H9 (cell line): ENCODE measurements at regions not wholly inside any gene's neighbourhood (a gene's known extent, or its start where the extent isn't known, plus 50 kb on each side); places are given as distances from the start of the nearest gene placed in this dataset.

Source experiments
- DNase-seq: peaks from one replicate; pipeline ENCODE4 v3.0.0-alpha.2; 2017
- H2AFZ ChIP-seq: one replicate; pipeline ENCODE4 v1.6.1; 2013; ENCODE audit warnings: mild to moderate bottlenecking, low read length, control low read depth, moderate library complexity
- H2AK5ac ChIP-seq: 2 replicates; pipeline ENCODE4 v1.6.1; 2013; ENCODE audit warnings: low read length, control low read depth, mixed read lengths; ENCODE audit not compliant: insufficient read length
- H2BK120ac ChIP-seq: one replicate; pipeline ENCODE4 v1.6.1; 2013; ENCODE audit warnings: low read depth, mild to moderate bottlenecking, low read length, control low read depth, inconsistent platforms; ENCODE audit not compliant: poor library complexity, severe bottlenecking
- H2BK12ac ChIP-seq: 2 replicates; pipeline ENCODE4 v1.6.1; 2013; ENCODE audit warnings: low read length, control low read depth, mixed read lengths, low read depth; ENCODE audit not compliant: insufficient read length
- H2BK15ac ChIP-seq: 2 replicates; pipeline ENCODE4 v1.6.1; 2013; ENCODE audit warnings: low read depth, low read length, control low read depth
- H2BK20ac ChIP-seq: one replicate; pipeline ENCODE4 v1.6.1; 2013; ENCODE audit warnings: low read depth, mild to moderate bottlenecking, low read length, control low read depth, inconsistent platforms; ENCODE audit not compliant: poor library complexity, severe bottlenecking
- H2BK5ac ChIP-seq: 2 replicates; pipeline ENCODE4 v1.6.1; 2013; ENCODE audit warnings: low read length, control low read depth, mixed read lengths; ENCODE audit not compliant: insufficient read length
- H3K14ac ChIP-seq: 2 replicates; pipeline ENCODE4 v1.6.1; 2013; ENCODE audit warnings: low read length, control low read depth; ENCODE audit not compliant: insufficient read depth
- H3K18ac ChIP-seq: 2 replicates; pipeline ENCODE4 v1.6.1; 2013; ENCODE audit warnings: low read depth, mild to moderate bottlenecking, mixed read lengths, low read length, control low read depth; ENCODE audit not compliant: insufficient read length
- H3K23ac ChIP-seq: 2 replicates; pipeline ENCODE4 v1.6.1; 2013; ENCODE audit warnings: low read length, control low read depth, mixed read lengths, low read depth; ENCODE audit not compliant: insufficient read length
- H3K23me2 ChIP-seq: 2 replicates; pipeline ENCODE4 v1.6.1; 2013; ENCODE audit warnings: low read depth, mild to moderate bottlenecking, mixed read lengths, low read length, control low read depth; ENCODE audit not compliant: insufficient read length, poor library complexity, severe bottlenecking
- H3K27ac ChIP-seq: 2 replicates; pipeline ENCODE4 v1.5.1; 2013; ENCODE audit warnings: low read length, control low read depth, mixed read lengths, low read depth; ENCODE audit not compliant: insufficient read length
- H3K27me3 ChIP-seq: 2 replicates; pipeline ENCODE4 v1.6.1; 2013; ENCODE audit warnings: low read length, control low read depth, inconsistent platforms; ENCODE audit not compliant: insufficient read depth
- H3K4ac ChIP-seq: 2 replicates; pipeline ENCODE4 v1.6.1; 2013; ENCODE audit warnings: low read depth, mild to moderate bottlenecking, control low read depth, inconsistent platforms, low read length, moderate library complexity
- H3K4me1 ChIP-seq: 2 replicates; pipeline ENCODE4 v1.6.1; 2013; ENCODE audit warnings: low read length, control low read depth, inconsistent platforms; ENCODE audit not compliant: insufficient read depth
- H3K4me2 ChIP-seq: 2 replicates; pipeline ENCODE4 v1.6.1; 2013; ENCODE audit warnings: low read length, control low read depth, mixed read lengths; ENCODE audit not compliant: insufficient read length, insufficient read depth
- H3K56ac ChIP-seq: 2 replicates; pipeline ENCODE4 v1.6.1; 2013; ENCODE audit warnings: low read depth, mild to moderate bottlenecking, mixed read lengths, low read length, control low read depth; ENCODE audit not compliant: insufficient read length
- H3K79me1 ChIP-seq: 2 replicates; pipeline ENCODE4 v1.6.1; 2013; ENCODE audit warnings: low read depth, mild to moderate bottlenecking, moderate library complexity, low read length, control low read depth, inconsistent platforms; ENCODE audit not compliant: insufficient read depth, poor library complexity, severe bottlenecking
- H3K79me2 ChIP-seq: 2 replicates; pipeline ENCODE4 v1.6.1; 2013; ENCODE audit warnings: low read length, control low read depth, inconsistent platforms; ENCODE audit not compliant: insufficient read depth
- H3K9ac ChIP-seq: 2 replicates; pipeline ENCODE4 v1.6.1; 2013; ENCODE audit warnings: low read length, control low read depth, mixed read lengths; ENCODE audit not compliant: insufficient read length; ENCODE audit errors: extremely low read depth
- H3K9me3 ChIP-seq: one replicate; pipeline ENCODE4 v1.6.1; 2013; ENCODE audit warnings: low read depth, low read length, inconsistent platforms; ENCODE audit not compliant: control insufficient read depth
- H3T11ph ChIP-seq: one replicate; pipeline ENCODE4 v1.6.1; 2013; ENCODE audit warnings: mild to moderate bottlenecking, low read length, control low read depth, inconsistent platforms
- H4K20me1 ChIP-seq: one replicate; pipeline ENCODE4 v1.6.1; 2013; ENCODE audit not compliant: control insufficient read depth, insufficient read length, insufficient read depth
- H4K5ac ChIP-seq: 2 replicates; pipeline ENCODE4 v1.6.1; 2013; ENCODE audit warnings: low read depth, mild to moderate bottlenecking, mixed read lengths, low read length, control low read depth; ENCODE audit not compliant: insufficient read length
- H4K8ac ChIP-seq: replicated peaks from 2 replicates; pipeline ENCODE4 v1.6.1; 2013; ENCODE audit warnings: low read length, control low read depth, mixed read lengths, low read depth; ENCODE audit not compliant: insufficient read length
- H4K91ac ChIP-seq: 2 replicates; pipeline ENCODE4 v1.6.1; 2013; ENCODE audit warnings: low read depth, mild to moderate bottlenecking, moderate library complexity, mixed read lengths, low read length, control low read depth; ENCODE audit not compliant: insufficient read length
- H3K27ac Mint-ChIP-seq, 3 experiments: 2 replicates in 2 of 3; 3 replicates in 1 of 3; pipeline ENCODE4 v1.8.0; 2020 to 2021; ENCODE audit warnings: mixed read lengths in 3 of 3, mild to moderate bottlenecking in 1 of 3, moderate library complexity in 1 of 3
- H3K27me3 Mint-ChIP-seq: 2 replicates; pipeline ENCODE4 v1.8.0; 2021; ENCODE audit warnings: low read depth, mild to moderate bottlenecking, moderate library complexity, mixed read lengths
- H3K36me3 Mint-ChIP-seq, 3 experiments: 2 replicates in 2 of 3; 3 replicates in 1 of 3; pipeline ENCODE4 v1.8.0; 2020 to 2021; ENCODE audit warnings: low read depth in 3 of 3, mixed read lengths in 3 of 3; ENCODE audit not compliant: insufficient read depth in 1 of 3
- H3K4me1 Mint-ChIP-seq, 2 experiments: 2 replicates each; pipeline ENCODE4 v1.8.0; 2020; ENCODE audit warnings: mixed read lengths in 2 of 2
- H3K4me3 Mint-ChIP-seq, 2 experiments: 2 replicates in 1 of 2; 3 replicates in 1 of 2; pipeline ENCODE4 v1.8.0; 2020 to 2021; ENCODE audit warnings: mild to moderate bottlenecking in 2 of 2, mixed read lengths in 2 of 2, moderate library complexity in 1 of 2
- H3K9me3 Mint-ChIP-seq, 2 experiments: 2 replicates in 1 of 2; 3 replicates in 1 of 2; pipeline ENCODE4 v1.8.0; 2020; ENCODE audit warnings: mild to moderate bottlenecking in 2 of 2, mixed read lengths in 2 of 2, moderate library complexity in 1 of 2
- WGBS: extraction: QIAGEN DNeasy Blood & Tissue Kit; methylation state at CpG from one replicate; pipeline ENCODE4 v1.1.7; 2013; ENCODE audit warnings: missing lambda C conversion rate, low lambda C conversion rate, mixed read lengths; ENCODE audit not compliant: insufficient read length; ENCODE audit errors: extremely low coverage; 5-methylcytosine and 5-hydroxymethylcytosine counted together
- TF ChIP-seq, protein P1 (sequence below): fragments of 200-600 bp; sonication (generic); conservative IDR thresholded peaks from 3 replicates; pipeline ENCODE4 v1.8.0; 2021; ENCODE audit warnings: antibody characterized with exemption, mild to moderate bottlenecking

DNA sequence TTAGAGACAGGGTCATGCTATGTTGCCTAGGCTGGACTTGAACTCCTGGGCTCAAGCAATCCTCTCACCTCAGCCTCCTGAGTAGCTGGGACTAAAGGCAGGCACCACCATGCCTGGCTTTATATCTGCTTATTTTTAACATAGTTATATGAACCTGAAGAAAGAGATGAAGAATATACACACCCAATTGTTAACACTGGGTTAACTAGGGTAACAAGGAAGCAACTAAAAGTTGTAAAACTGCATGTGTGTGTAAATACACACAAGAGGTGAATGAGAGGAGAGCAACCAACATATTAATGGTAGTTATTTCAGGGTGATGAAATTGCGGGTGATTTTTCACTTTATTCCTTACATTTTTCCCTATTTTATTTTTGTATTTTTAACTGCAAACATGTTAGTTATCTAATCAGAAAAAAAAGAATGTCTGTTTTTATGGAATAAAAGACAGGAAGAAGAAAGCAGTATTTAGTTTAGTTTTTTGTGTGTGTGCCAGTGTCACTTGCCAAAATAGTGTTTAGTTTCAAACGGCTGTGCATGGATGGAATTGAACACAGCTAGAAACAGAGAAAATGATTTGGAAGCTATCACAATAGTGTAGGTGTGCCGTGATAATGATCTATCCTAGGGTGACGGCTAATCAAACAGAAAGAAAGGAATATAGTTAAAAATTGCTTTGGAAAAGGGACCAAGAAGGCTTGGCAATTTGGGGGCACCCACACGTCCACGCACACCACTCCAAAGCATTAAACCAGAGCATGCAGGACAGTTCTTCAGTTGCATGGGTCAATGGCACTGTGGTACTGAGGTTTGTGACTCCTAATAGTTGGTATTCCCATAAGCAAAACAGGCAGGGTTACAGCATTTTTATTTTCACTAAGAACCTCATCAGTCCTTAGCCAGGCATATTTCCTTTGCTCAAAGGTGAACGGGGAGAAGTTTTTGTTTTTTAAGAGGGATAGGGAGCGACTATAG is 89.1 kb upstream of the KLHL13 start:
- H2BK120ac ChIP-seq, result no peak overlapping the region
- H4K20me1 ChIP-seq, result no peaks in the 10 kb centered on the region
- no peaks in the 10 kb centered on the region for H3K79me2 ChIP-seq
- no peak overlapping the region for H3K4me2 ChIP-seq
- Mint-ChIP-seq H3K4me3 (no peak overlapping the region), H3K27ac (no peak overlapping the region), H3K4me1 (no peaks in the 10 kb centered on the region), H3K36me3 (no peaks in the 10 kb centered on the region; a peak in 1 of 7 replicates), H3K27me3 (no peaks in the 10 kb centered on the region), H3K9me3 (peaks cover 0 to 48% of the 10 kb centered on the region in 2 experiments; a peak in 3 of 5 replicates)
- no peak overlapping the region for H3K9ac ChIP-seq
- no peak overlapping the region for H2BK5ac ChIP-seq
- H4K5ac ChIP-seq, result no peak overlapping the region
- DNase-seq, result no peak
- no peak overlapping the region for H2BK12ac ChIP-seq
- no peak overlapping the region for H2AK5ac ChIP-seq
- no peak overlapping the region for H3K56ac ChIP-seq
- H3K9me3 ChIP-seq, result peaks cover 39% of the 10 kb centered on the region
- no peak overlapping the region for H3T11ph ChIP-seq
- TF ChIP-seq, protein P1, sequence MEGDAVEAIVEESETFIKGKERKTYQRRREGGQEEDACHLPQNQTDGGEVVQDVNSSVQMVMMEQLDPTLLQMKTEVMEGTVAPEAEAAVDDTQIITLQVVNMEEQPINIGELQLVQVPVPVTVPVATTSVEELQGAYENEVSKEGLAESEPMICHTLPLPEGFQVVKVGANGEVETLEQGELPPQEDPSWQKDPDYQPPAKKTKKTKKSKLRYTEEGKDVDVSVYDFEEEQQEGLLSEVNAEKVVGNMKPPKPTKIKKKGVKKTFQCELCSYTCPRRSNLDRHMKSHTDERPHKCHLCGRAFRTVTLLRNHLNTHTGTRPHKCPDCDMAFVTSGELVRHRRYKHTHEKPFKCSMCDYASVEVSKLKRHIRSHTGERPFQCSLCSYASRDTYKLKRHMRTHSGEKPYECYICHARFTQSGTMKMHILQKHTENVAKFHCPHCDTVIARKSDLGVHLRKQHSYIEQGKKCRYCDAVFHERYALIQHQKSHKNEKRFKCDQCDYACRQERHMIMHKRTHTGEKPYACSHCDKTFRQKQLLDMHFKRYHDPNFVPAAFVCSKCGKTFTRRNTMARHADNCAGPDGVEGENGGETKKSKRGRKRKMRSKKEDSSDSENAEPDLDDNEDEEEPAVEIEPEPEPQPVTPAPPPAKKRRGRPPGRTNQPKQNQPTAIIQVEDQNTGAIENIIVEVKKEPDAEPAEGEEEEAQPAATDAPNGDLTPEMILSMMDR, result no peak
- no peaks in the 10 kb centered on the region for H3K79me1 ChIP-seq
- no peak overlapping the region for H2BK20ac ChIP-seq
- no peaks in the 10 kb centered on the region for H3K23me2 ChIP-seq
- no peak overlapping the region for H3K23ac ChIP-seq
- no peak overlapping the region for H2AFZ ChIP-seq
- H2BK15ac ChIP-seq, result no peak overlapping the region
- H3K18ac ChIP-seq, result no peak overlapping the region
- H3K4ac ChIP-seq, result no peak overlapping the region
- no peak overlapping the region for H3K27ac ChIP-seq
- no peak overlapping the region for H4K91ac ChIP-seq
- no peaks in the 10 kb centered on the region for H3K27me3 ChIP-seq
- no peak overlapping the region for H4K8ac ChIP-seq
- H3K4me1 ChIP-seq, result no peaks in the 10 kb centered on the region
- no CpG with 5 or more reads among the region's 8 CpGs for WGBS
- H3K14ac ChIP-seq, result no peak overlapping the region
